HEK293T (cell line): ENCODE measurements at regions not wholly inside any gene's neighbourhood (a gene's known extent, or its start where the extent isn't known, plus 50 kb on each side); places are given as distances from the start of the nearest gene placed in this dataset.

ENCODE experiments used
- ARNT ChIP-seq: fragments of 450-650 bp; IDR thresholded peaks from 2 replicates; pipeline ENCODE4 v1.6.1; 2017; ENCODE audit warnings: mild to moderate bottlenecking
- BHLHE40 ChIP-seq: fragments of 450-650 bp; IDR thresholded peaks from 2 replicates; pipeline ENCODE4 v1.6.1; 2016; ENCODE audit warnings: mild to moderate bottlenecking, moderate library complexity, borderline replicate concordance
- CTBP1 ChIP-seq: fragments of 450-650 bp; IDR thresholded peaks from 2 replicates; pipeline ENCODE4 v1.6.1; 2016; ENCODE audit warnings: borderline replicate concordance
- ELF4 ChIP-seq: fragments of 450-650 bp; IDR thresholded peaks from 2 replicates; pipeline ENCODE4 v1.6.1; 2017; ENCODE audit warnings: antibody characterized with exemption
- FOXA1 ChIP-seq: fragments of 450-650 bp; IDR thresholded peaks from 2 replicates; pipeline ENCODE4 v1.6.1; 2016; ENCODE audit warnings: mild to moderate bottlenecking
- FOXM1 ChIP-seq: fragments of 450-650 bp; IDR thresholded peaks from 2 replicates; pipeline ENCODE4 v1.6.1; 2017; ENCODE audit warnings: mild to moderate bottlenecking, borderline replicate concordance
- LEF1 ChIP-seq: fragments of 450-650 bp; IDR thresholded peaks from 2 replicates; pipeline ENCODE4 v1.6.1; 2017; ENCODE audit warnings: mild to moderate bottlenecking, borderline replicate concordance
- NFRKB ChIP-seq: fragments of 450-650 bp; IDR thresholded peaks from 2 replicates; pipeline ENCODE4 v1.6.1; 2016; ENCODE audit warnings: mild to moderate bottlenecking, moderate library complexity
- PKNOX1 ChIP-seq: fragments of 450-650 bp; IDR thresholded peaks from 2 replicates; pipeline ENCODE4 v1.6.1; 2016
- SP1 ChIP-seq: fragments of 450-650 bp; IDR thresholded peaks from 2 replicates; pipeline ENCODE4 v1.6.1; 2017
- SUZ12 ChIP-seq: fragments of 450-650 bp; IDR thresholded peaks from 2 replicates; pipeline ENCODE4 v1.6.1; 2016; ENCODE audit warnings: mild to moderate bottlenecking

DNA sequence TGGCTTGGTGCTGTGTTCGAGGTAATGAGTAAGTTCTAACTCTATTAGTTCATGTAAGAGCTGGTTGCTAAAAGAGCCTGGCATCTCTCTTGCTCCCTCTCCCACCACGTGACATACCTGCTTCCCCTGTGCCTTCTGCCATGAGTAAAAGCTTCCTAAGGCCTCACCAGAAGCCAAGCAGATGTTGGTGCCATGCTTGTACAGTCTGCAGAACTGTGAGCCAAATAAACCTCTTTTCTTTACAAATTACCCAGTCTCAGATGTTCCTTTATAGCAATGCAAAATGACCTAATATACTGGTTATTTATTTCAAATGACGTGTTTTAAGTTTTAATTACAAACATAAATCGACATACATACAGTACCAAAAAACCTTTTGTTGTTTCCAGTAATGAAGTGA is 101.7 kb upstream of the DNAJC1 start:
- TF ChIP-seq CTBP1 (no peak), NFRKB (no peak), SP1 (no peak), ELF4 (no peak), BHLHE40 (no peak), FOXM1 (no peak), ARNT (no peak), LEF1 (no peak), FOXA1 (no peak), PKNOX1 (no peak), SUZ12 (no peak)
